Epithelial cell of prostate (primary cell): ENCODE measurements at regions not wholly inside any gene's neighbourhood (a gene's known extent, or its start where the extent isn't known, plus 50 kb on each side); places are given as distances from the start of the nearest gene placed in this dataset.
"Not testable (repeated sequence)": the region's sequence is repeated elsewhere in the genome, so short reads cannot be mapped to it uniquely, and the experiment has no call there.

ENCODE experiments used
- DNase-seq: peaks from one replicate; pipeline ENCODE4 v3.0.0-alpha.2; 2011; ENCODE audit warnings: low read depth, low spot score
- H3K27ac ChIP-seq: fragments of 450-650 bp; 2 replicates; pipeline ENCODE4 v1.5.1; 2017; ENCODE audit warnings: mild to moderate bottlenecking

- no peak overlapping the region for H3K27ac ChIP-seq
- DNase-seq: no peak
Observed at GRCh38 chrX:8030361-8030760, 103.1 kb upstream of the PNPLA4 start.

- DNase-seq: no peak
- no peak overlapping the region for H3K27ac ChIP-seq
Observed at GRCh38 chrX:8027827-8028226, 100.6 kb upstream of the PNPLA4 start.

GRCh38 chrX:8025705-8026104, 98.5 kb upstream of the PNPLA4 start:
- no peak overlapping the region for H3K27ac ChIP-seq
- no peak for DNase-seq

- no peak for DNase-seq
- no peak overlapping the region for H3K27ac ChIP-seq
Observed at GRCh38 chrX:8018934-8019333, 91.7 kb upstream of the PNPLA4 start.

GRCh38 chrX:8010105-8010504, 82.9 kb upstream of the PNPLA4 start:
- no peak for DNase-seq
- no peak overlapping the region for H3K27ac ChIP-seq

- H3K27ac ChIP-seq: no peak overlapping the region
Observed at GRCh38 chrX:8005678-8006347, 78.6 kb upstream of the PNPLA4 start.

GRCh38 chrX:8003147-8003883, 76.1 kb upstream of the PNPLA4 start:
- DNase-seq: no peak

More at GRCh38 chrX:8005678-8006347, 78.6 kb upstream of the PNPLA4 start:
- DNase-seq: no peak

GRCh38 chrX:7996851-7997250, 69.6 kb upstream of the PNPLA4 start:
- no peak for DNase-seq
- H3K27ac ChIP-seq: no peak overlapping the region

More at GRCh38 chrX:8003147-8003883, 76.1 kb upstream of the PNPLA4 start:
- H3K27ac ChIP-seq: no peak overlapping the region

GRCh38 chrX:7996414-7996813, 69.2 kb upstream of the PNPLA4 start:
- DNase-seq: no peak
- H3K27ac ChIP-seq: no peak overlapping the region

- DNase-seq: no peak
- H3K27ac ChIP-seq: no peak overlapping the region
Observed at GRCh38 chrX:7993873-7994272, 66.7 kb upstream of the PNPLA4 start.

GRCh38 chrX:7988013-7988759, 61.0 kb upstream of the PNPLA4 start:
- not testable (repeated sequence) for DNase-seq
- H3K27ac ChIP-seq: peak overlapping the region; percentile 91

GRCh38 chrX:7987160-7988012, 60.2 kb upstream of the PNPLA4 start:
- peak overlapping the region; percentile 91 for H3K27ac ChIP-seq
- DNase-seq: no peak

- not testable (repeated sequence) for DNase-seq
- H3K27ac ChIP-seq: peak overlapping the region; percentile 91
Observed at GRCh38 chrX:7986738-7987137, 59.5 kb upstream of the PNPLA4 start.

GRCh38 chrX:7985568-7985967, 58.4 kb upstream of the PNPLA4 start:
- DNase-seq: no peak
- H3K27ac ChIP-seq: peak overlapping the region; percentile 91

- DNase-seq: no peak
- no peak overlapping the region for H3K27ac ChIP-seq
Observed at GRCh38 chrX:7983581-7983980, 56.4 kb upstream of the PNPLA4 start.
